GM12864 (cell line): ENCODE measurements at regions not wholly inside any gene's neighbourhood (a gene's known extent, or its start where the extent isn't known, plus 50 kb on each side); places are given as distances from the start of the nearest gene placed in this dataset.

Source experiments
- DNase-seq: peaks from one replicate; pipeline ENCODE4 v3.0.0-alpha.2; 2011; ENCODE audit warnings: low read depth
- H3K4me3 ChIP-seq: 2 replicates; pipeline ENCODE4 v1.5.1; 2011; ENCODE audit warnings: mild to moderate bottlenecking, low read depth, low read length, control low read depth
- TF ChIP-seq, protein P1 (sequence below): IDR thresholded peaks from 2 replicates; pipeline ENCODE4 v1.5.1; 2011; ENCODE audit warnings: low read depth, mild to moderate bottlenecking, moderate library complexity, low read length, control low read depth, inconsistent platforms; ENCODE audit errors: missing control alignments

DNA sequence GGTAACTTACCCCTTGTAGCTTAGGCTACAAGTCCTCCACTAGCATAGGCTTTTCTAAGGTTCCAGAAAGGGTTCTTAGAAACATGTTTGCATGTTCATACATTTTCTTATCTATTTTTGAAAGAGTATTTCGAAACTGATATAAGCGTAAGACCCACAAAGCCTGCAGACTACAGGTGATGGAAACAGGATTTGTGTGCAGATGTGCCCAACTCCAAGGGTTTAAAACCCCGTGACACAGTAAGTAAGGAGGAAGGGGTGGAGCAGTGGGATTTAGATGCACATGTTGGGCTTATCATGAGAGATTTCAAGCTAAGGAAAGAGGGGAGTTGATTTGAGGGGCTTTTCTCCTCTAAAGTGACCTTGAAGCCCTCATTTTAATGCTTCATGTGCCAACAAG is 164.7 kb downstream of the LTN1 start:
- no peak overlapping the region for H3K4me3 ChIP-seq
- no peak for DNase-seq
- TF ChIP-seq, protein P1, sequence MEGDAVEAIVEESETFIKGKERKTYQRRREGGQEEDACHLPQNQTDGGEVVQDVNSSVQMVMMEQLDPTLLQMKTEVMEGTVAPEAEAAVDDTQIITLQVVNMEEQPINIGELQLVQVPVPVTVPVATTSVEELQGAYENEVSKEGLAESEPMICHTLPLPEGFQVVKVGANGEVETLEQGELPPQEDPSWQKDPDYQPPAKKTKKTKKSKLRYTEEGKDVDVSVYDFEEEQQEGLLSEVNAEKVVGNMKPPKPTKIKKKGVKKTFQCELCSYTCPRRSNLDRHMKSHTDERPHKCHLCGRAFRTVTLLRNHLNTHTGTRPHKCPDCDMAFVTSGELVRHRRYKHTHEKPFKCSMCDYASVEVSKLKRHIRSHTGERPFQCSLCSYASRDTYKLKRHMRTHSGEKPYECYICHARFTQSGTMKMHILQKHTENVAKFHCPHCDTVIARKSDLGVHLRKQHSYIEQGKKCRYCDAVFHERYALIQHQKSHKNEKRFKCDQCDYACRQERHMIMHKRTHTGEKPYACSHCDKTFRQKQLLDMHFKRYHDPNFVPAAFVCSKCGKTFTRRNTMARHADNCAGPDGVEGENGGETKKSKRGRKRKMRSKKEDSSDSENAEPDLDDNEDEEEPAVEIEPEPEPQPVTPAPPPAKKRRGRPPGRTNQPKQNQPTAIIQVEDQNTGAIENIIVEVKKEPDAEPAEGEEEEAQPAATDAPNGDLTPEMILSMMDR, result no peak

DNA sequence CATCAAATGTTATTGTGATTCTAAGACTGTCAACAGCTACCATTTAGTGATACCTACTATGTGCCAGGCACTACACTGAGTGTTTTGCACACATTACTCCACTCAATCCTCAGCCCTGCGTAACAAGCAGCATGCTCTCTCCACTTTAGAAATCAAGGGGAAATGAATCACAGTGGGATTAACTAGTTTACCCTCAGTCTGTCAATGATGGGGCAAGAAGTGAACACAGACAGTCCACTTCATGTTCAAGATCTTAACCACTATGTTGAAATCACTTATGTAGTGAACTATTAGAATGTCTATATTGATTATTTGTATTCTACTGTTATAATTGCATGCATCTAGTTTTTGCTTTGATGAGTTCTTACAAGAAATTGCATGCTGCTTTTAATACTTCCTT is 165.3 kb downstream of the LTN1 start:
- TF ChIP-seq, protein P1, result no peak
- DNase-seq, result no peak
- H3K4me3 ChIP-seq, result no peak overlapping the region

DNA sequence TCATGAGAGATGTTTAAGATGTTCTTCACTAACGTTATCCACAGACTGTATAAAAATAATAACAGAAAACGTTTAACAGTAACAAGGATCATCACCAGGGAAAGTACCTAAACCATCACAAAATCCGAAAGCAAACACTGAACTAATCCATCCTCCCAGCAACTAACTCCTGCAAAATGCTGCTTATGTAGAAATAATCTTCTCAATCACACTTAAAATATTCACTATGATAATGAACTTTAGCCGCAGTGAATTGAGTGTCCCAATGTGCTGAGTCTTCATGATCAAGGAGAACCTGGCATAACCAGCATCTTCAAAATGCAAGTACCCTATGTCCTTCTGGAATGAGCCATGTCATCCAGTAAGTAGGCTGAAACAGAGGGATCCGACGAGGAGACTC is 166.1 kb downstream of the LTN1 start:
- TF ChIP-seq, protein P1, result no peak
- no peak for DNase-seq

GRCh38 chr21:28826021-28826420 is 166.7 kb downstream of the LTN1 start:
- TF ChIP-seq, protein P1, result no peak
- no peak for DNase-seq
- H3K4me3 ChIP-seq, result no peak overlapping the region

More for the DNA sequence above, 166.1 kb downstream of the LTN1 start:
- no peak overlapping the region for H3K4me3 ChIP-seq

GRCh38 chr21:28823429-28823828 is 169.2 kb downstream of the LTN1 start:
- TF ChIP-seq, protein P1, result no peak
- DNase-seq, result no peak
- H3K4me3 ChIP-seq, result no peak overlapping the region

DNA sequence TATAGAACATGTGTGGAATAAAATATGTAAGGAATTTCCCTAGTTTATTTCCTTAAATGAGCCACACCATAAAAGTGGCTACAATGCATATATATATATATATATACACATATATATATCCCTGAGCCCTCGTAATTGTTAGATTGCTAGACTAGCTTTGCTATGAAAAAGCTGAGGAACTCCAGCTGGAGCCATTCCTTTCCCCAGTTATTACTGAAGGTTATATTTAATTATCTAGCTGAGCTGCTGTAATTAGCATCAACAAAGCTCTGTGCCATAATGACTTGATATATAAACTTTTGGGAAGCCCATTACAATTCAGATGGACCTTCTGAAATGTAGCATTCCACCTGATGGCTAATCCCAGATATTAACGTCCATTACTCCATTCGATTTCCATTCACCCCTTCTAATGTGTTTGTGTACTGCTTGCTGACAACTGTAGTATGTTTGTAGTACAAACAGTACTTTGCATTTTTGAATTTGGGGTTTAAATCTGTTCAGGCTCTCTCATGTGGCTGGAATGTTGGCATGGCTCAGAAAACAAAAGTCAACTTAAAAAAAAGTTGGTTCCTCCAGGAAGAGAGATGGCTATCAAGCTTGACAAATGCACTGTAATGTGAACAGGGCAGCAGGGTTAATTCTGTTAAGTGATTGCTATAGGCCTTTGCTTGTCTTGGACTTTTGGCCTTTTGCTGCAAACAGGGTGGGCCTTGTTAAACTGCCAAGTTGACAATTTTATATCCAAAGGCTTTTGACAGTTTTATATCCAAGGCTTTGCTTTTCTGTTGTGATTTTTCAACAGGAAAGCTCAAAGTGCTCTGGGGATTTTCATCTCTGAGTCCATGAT is 170.0 kb downstream of the LTN1 start:
- H3K4me3 ChIP-seq, result no peak overlapping the region
- DNase-seq, result no peak
- TF ChIP-seq, protein P1, result no peak

DNA sequence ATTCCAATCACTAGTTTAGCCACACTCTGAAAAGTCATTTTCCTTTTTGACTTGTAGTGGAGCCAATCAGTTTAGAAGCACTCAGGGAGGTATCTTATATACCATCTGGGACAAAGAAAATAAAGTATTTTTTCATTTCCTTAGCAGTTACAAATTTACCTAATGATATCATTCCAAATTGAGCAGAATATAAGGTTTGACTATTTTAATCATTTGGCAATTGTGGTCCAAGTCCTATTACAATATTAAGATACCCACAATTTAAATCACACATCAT is 170.6 kb downstream of the LTN1 start:
- no peak for DNase-seq
- H3K4me3 ChIP-seq, result no peak overlapping the region
- TF ChIP-seq, protein P1, result no peak
